Renal pelvis (tissue), 1 donor: ENCODE measurements at regions not wholly inside any gene's neighbourhood (a gene's known extent, or its start where the extent isn't known, plus 50 kb on each side); places are given as distances from the start of the nearest gene placed in this dataset.
"Not testable (repeated sequence)": the region's sequence is repeated elsewhere in the genome, so short reads cannot be mapped to it uniquely, and the experiment has no call there.

Experiments used
- DNase-seq: peaks from one replicate; pipeline ENCODE4 v3.0.0-alpha.2; 2013

- DNase-seq = no peak
Observed at GRCh38 chr3:139113993-139114375, 69.3 kb upstream of the PRR23C start.

DNA sequence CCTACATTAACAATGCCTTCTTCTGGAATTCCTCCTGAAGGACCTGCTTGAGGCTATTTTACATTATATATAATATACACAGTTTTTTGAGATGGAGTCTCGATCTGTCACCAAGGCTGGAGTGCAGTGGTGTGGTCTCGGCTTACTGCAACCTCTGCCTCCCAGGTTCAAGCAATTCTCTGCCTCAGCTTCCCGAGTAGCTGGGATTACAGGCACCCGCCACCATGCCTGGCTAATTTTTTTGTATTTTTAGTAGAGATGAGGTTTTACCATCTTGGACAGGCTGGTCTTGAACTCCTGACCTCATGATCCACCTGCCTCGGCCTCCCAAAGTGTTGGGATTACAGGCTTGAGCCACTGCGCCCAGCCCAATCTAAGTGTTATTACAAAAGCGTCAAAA lies 71.9 kb upstream of the PRR23C start:
- DNase-seq = not testable (repeated sequence)

GRCh38 chr3:139117136-139117675 lies 72.5 kb upstream of the PRR23C start:
- DNase-seq = no peak

GRCh38 chr3:139117883-139118760 lies 73.4 kb upstream of the PRR23C start:
- no peak for DNase-seq

GRCh38 chr3:139118835-139119234 lies 74.1 kb upstream of the PRR23C start:
- no peak for DNase-seq

DNA sequence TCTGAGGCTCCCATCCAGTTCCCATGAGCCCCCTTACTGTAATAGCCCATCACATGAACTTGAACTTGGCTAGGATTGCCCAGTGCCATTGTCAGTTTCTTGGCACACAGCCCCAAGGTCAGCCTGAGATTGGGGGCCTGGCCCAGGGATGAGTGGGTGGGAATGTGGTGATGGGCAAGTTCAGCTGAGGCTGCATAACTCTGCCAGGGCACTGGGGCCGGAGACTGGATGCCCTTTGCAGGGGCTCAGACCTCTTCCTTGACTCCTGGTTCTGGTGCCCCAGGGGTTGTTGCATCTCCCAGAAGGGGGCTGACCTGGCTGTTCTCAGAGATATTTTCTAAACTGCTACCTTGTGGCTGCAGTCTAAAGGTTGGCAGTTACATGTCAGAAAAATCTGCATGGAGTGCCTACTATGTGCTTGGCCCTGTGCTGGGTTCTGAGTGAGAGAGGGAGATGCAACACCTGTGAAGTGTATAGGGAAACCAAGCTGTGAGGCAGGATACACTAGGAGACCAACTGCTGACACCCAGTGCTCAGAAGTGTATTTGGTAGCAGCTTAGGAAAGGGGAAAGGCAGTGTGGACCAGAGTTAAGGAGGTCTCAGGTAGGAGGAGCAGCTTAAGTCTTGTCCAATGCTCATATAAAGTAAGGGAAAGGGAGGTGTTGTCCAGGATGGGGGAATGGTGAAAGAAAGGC lies 74.8 kb upstream of the PRR23C start:
- no peak for DNase-seq

GRCh38 chr3:139120086-139121056 lies 75.7 kb upstream of the PRR23C start:
- DNase-seq = peak; percentile 70

- DNase-seq = no peak
Observed at GRCh38 chr3:139121513-139122220, 77.0 kb upstream of the PRR23C start.

DNA sequence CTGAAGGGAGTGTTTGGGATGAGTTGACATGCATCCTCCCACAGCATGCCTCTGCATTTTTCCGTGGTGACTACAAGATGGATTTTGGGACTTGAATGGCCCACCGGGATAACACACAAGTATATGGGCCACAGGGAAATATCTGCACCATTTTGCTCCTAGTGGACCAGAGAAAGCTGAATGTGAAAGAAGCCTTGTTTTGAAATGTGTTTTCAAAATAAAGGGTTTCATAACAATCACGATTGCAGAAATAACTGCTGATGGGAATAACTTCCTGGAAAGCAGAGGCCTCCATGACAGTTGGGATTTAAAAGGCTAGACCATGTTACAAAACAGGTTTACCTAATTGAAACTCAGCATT lies 77.5 kb upstream of the PRR23C start:
- no peak for DNase-seq

DNA sequence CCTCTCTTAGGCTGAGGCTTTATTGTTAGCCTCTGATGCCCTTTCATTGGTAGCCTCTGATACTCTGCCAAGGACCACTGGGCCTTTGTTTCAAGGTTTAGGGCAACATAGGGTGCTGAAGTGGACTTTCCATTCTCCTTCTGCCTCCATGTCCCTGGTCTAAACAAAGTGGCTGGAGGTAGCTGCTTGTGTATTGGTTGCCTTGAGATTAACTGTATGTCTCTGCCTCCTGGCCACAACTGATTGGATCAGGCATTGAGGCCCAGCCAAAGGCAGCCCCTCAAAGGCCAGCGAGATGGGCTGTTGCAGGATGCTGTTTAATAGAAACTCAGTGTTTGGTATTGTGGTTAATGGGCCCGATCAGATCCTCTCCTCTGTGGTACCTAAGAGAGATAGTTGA lies 77.9 kb upstream of the PRR23C start:
- DNase-seq = no peak

- no peak for DNase-seq
Observed at GRCh38 chr3:139123377-139124095, 78.8 kb upstream of the PRR23C start.

DNA sequence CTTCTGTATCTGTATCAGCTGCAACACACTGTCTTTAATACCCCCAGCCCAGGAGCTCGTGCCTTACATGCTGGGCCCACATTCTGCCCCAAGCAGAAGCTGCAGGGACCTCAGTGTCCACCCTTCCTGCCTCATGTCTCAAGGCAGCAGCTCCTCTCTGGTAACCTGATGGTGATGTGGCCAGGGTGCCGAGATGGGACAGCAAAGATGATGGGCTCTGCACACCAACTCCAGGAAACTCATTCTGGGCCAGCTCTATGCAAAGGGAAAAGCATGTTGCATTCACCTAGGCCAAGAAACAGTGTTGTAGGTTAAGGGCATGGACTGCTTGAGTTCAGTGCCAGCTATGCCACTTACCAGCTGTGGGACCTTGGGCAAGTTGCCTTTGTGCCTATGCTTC lies 79.5 kb upstream of the PRR23C start:
- DNase-seq = no peak

DNA sequence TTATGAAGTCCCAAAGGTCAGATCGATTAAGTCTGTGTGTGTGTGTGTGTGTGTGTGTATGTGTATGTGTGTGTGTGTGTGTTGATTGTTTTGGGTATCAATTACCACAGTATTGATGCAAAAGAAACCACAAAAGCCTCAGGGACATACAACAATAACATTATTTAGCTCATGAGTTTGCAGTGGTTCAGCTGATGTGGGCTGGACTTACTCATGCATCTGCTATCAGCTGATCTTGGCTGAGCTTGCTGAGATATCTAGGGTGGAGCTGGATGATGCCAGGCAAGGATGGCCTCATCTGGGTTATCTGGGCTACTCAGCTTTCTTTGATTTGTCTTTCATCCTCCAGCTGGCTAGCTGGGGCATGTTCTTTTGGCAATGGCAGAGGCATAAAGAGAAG lies 82.4 kb upstream of the PRR23C start:
- no peak for DNase-seq

DNA sequence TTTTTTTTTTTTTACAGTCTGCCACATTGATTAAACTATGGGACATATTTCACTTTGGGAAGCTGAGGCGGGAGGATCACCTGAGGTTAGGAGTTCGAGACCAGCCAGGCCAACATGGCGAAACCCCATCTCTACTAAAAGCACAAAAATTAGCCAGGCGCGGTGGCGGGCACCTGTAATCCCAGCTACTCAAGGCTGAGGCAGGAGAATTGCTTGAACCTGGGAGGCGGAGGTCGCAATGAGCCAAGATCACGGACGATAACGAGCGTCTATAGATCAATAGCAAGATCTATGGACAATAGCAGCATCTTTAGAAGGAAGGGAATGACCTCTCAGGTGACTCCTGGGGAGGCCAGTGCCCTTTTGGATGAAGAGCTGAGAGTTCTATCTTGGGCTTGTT lies 82.9 kb upstream of the PRR23C start:
- DNase-seq = not testable (repeated sequence)

DNA sequence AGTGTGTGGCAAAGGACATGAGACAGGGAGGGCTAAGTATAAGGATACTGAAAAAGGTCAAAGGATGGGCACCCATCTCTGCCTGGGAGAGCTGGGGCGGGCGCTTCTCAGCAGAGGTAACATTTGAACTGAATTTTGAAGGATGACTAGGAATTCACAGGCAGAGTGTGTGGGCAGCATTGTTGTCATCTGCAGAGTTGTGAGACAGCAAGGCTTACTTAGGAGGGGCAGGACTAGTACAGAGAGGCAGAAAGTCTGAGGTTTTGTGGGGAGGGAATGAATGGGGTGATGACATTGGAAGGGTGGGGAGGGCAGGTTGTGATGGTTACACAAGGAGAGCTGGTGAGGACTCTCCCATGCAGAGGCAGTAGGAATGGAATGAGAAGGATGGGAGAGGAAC lies 84.1 kb upstream of the PRR23C start:
- DNase-seq = no peak

DNA sequence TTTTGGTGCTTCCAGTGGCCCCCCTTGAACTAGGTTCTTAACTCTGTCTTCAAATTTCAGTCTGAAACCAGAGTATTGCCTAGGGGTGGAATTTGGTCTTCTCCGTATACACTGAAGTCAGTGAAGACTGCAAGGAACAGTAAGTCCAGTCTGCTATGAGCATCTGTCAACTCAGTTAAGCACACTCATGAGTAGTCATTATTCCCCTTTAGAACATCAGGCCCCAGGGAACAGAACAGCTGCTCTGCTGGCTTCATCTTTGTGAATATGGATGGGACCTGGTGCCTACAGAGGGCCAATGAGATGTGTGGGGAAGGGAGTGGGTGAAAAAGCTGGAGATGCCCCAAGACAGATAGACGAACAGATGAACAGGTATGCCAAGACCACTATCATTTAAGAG lies 85.2 kb upstream of the PRR23C start:
- DNase-seq = no peak

GRCh38 chr3:139130390-139131140 lies 85.9 kb upstream of the PRR23C start:
- DNase-seq = no peak

DNA sequence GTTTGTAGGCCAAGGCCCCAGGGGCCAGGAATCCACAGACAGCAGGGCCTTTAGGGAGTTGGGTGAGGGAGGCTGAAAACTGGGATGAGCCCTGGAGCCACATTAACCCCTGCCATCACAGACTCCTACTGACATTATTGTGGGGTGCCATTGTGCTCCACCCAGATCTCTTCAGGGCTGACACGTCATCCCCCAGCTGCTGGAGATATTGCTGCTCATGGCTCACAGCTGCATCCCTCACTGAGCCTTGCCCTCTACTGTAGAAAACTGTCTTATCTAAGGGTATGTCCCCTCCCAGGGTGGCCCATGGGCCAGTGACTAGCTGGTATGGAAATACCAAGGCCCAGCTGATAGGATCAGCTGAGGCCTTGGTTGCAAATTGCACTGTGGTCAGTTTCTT lies 87.3 kb upstream of the PRR23C start:
- no peak for DNase-seq

- DNase-seq = no peak
Observed at GRCh38 chr3:139132976-139133375, 88.3 kb upstream of the PRR23C start.
